Suppressor macrophage treated with lipopolysaccharide for 1 hour (primary cell): ENCODE measurements at regions not wholly inside any gene's neighbourhood (a gene's known extent, or its start where the extent isn't known, plus 50 kb on each side); places are given as distances from the start of the nearest gene placed in this dataset.
"Not testable (repeated sequence)": the region's sequence is repeated elsewhere in the genome, so short reads cannot be mapped to it uniquely, and the experiment has no call there.

Experiments used
- DNase-seq, 3 donors: peaks; one replicate each; pipeline ENCODE4 v3.0.0-alpha.2; 2020 to 2022

GRCh38 chr6:131431718-131432117, 141.3 kb upstream of the ARG1 start:
- DNase-seq: no peak

- no peak for DNase-seq
Measured at GRCh38 chr6:131433927-131434326, 139.1 kb upstream of the ARG1 start.

GRCh38 chr6:131436358-131436757, 136.7 kb upstream of the ARG1 start:
- DNase-seq: no peak

- no peak for DNase-seq
Measured at GRCh38 chr6:131443014-131443413, 130.0 kb upstream of the ARG1 start.

GRCh38 chr6:131443514-131443913, 129.5 kb upstream of the ARG1 start:
- no peak for DNase-seq

- DNase-seq: not testable (repeated sequence)
Measured at GRCh38 chr6:131445356-131445755, 127.7 kb upstream of the ARG1 start.

- no peak for DNase-seq
Measured at GRCh38 chr6:131450861-131451260, 122.2 kb upstream of the ARG1 start.

GRCh38 chr6:131451321-131452144, 121.5 kb upstream of the ARG1 start:
- peak; percentile 7 to 36 (median 27) for DNase-seq

GRCh38 chr6:131453803-131454202, 119.2 kb upstream of the ARG1 start:
- no peak for DNase-seq

- DNase-seq: no peak
Measured at GRCh38 chr6:131456565-131456964, 116.5 kb upstream of the ARG1 start.

GRCh38 chr6:131459005-131459404, 114.0 kb upstream of the ARG1 start:
- DNase-seq: no peak

GRCh38 chr6:131460614-131461000, 112.4 kb upstream of the ARG1 start:
- DNase-seq: no peak

- DNase-seq: no peak
Measured at GRCh38 chr6:131469130-131469529, 103.9 kb upstream of the ARG1 start.

- DNase-seq: no peak
Measured at GRCh38 chr6:131470534-131470933, 102.5 kb upstream of the ARG1 start.

- DNase-seq: no peak
Measured at GRCh38 chr6:131471331-131471730, 101.7 kb upstream of the ARG1 start.

GRCh38 chr6:131473303-131473702, 99.7 kb upstream of the ARG1 start:
- not testable (repeated sequence) for DNase-seq

- no peak for DNase-seq
Measured at GRCh38 chr6:131476362-131476761, 96.7 kb upstream of the ARG1 start.

- DNase-seq: not testable (repeated sequence)
Measured at GRCh38 chr6:131478740-131479211, 94.2 kb upstream of the ARG1 start.

- no peak for DNase-seq
Measured at GRCh38 chr6:131486608-131487007, 86.4 kb upstream of the ARG1 start.

GRCh38 chr6:131488780-131489179, 84.2 kb upstream of the ARG1 start:
- no peak for DNase-seq

GRCh38 chr6:131490441-131490840, 82.6 kb upstream of the ARG1 start:
- no peak for DNase-seq

GRCh38 chr6:131492932-131493573, 80.0 kb upstream of the ARG1 start:
- DNase-seq: no peak

- not testable (repeated sequence) for DNase-seq
Measured at GRCh38 chr6:131504387-131504786, 68.6 kb upstream of the ARG1 start.

GRCh38 chr6:131510094-131510493, 62.9 kb upstream of the ARG1 start:
- peak in 1 of 3 donors; percentile 3 for DNase-seq
